ENCODE measurements at regions not wholly inside any gene's neighbourhood (a gene's known extent, or its start where the extent isn't known, plus 50 kb on each side); places are given as distances from the start of the nearest gene placed in this dataset.

DNA sequence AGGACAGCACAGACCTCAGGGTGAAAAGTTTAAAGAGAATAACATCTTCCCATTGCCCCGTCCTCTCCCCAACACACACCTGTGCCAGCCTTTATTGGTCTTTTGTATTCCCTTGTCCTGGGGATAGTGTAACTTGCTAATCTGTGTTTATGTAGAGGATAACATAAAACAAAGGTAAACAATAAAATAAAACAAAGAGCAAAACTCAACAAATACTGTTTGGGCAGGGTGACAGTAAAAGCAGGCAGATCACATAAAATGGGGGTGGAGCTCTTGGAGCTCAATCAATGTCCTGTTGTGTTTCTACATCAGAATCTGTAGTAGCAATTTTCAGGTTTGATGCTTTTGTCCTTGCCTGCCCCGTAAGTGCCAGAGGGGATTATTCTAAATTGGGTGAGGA, 1939.7 kb downstream of the TP53TG3F start:
- no peak for DNase-seq

GRCh38 chr16:35404273-35404672, 1944.9 kb downstream of the TP53TG3F start:
- DNase-seq, result no peak

- no peak for DNase-seq
Observed at GRCh38 chr16:35405526-35405925, 1946.1 kb downstream of the TP53TG3F start.

DNA sequence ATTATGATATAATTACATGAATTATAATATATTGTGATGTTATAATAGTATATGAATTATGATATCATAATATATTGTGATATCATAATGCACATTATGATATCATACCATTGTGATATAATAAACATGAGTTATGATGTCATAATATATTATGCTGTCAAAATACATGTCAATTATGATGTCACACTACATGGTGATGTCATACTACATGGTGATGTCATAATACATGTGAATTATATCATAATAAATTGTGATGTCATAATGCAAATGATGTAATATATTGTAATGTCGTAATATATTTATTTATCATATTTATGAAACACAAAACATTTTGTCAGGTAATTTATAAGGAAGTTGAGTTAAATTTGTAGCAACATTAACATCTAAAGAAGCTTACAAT, 1950.1 kb downstream of the TP53TG3F start:
- DNase-seq, result peak in 2 of 4 experiments; percentile 2 to 4

DNA sequence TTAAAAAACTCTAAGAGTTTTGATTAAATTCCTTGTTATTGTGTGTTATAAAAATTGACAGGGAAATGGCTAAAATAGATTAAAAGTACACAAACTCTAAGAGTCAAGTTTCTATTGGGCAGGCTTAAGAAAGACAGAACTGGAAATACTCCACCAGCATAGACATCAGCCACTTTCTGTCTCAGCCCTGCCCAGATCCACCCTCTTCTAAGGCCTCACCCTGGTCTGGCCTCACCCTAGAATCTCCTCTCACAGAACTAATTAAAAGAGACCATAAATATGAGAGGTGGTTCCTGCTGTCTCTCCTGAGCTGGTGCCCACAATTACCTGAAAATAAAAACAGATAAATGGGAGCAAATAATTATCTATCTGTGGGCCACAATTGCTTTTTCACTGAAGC, 1951.0 kb downstream of the TP53TG3F start:
- no peak for DNase-seq

GRCh38 chr16:35411156-35411555, 1951.7 kb downstream of the TP53TG3F start:
- no peak for DNase-seq

GRCh38 chr16:35414139-35414538, 1954.7 kb downstream of the TP53TG3F start:
- DNase-seq, result no peak

DNA sequence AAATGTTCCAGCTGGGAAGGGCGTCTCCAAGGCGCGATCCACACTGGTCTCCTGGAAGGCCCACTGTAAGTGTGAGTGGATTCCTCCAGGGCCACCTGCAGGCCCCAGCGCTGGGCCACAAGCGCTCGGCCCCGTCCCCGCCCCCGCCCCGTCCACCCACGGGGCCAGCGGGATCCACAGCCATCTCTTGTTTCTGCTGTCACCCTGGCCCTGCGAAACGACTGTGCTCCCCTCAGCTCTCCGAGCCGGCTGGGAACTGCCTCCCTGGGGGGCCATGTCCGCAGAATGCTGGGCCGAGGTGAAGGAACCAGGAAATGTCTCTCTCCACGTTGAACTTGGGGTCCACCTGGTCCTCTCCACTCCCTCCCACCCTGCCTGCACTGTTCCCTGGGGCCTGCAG, 1955.2 kb downstream of the TP53TG3F start:
- no peak for DNase-seq

- no peak for DNase-seq
Observed at GRCh38 chr16:35425270-35425669, 1965.9 kb downstream of the TP53TG3F start.

GRCh38 chr16:35431829-35432663, 1972.6 kb downstream of the TP53TG3F start:
- peak; percentile 2 to 36 (median 8) for DNase-seq

GRCh38 chr16:35440875-35441274, 1981.5 kb downstream of the TP53TG3F start:
- no peak for DNase-seq

- no peak for DNase-seq
Observed at GRCh38 chr16:35447010-35447558, 1987.7 kb downstream of the TP53TG3F start.

GRCh38 chr16:35449663-35450062, 1990.3 kb downstream of the TP53TG3F start:
- DNase-seq, result no peak

DNA sequence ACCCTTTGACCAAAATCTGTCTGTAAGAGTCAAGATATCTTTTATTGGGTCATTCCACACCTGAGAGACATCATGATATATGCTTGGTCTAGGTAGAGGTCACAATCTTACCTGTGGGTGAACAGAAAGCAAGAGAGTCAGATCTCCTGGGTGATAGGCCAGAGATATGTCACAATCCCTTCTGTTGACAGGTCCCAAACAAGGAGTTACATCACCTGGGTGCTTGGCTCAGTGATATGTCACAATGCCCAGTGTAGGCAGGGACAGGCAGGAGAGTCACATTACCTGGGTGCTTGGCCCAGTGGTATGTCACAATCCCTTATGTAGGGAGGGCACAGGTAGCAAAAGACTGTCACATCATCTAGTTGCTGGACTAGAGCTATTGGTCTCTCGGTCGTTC, 1991.2 kb downstream of the TP53TG3F start:
- no peak for DNase-seq

- DNase-seq, result no peak
Observed at GRCh38 chr16:35452471-35452870, 1993.1 kb downstream of the TP53TG3F start.

DNA sequence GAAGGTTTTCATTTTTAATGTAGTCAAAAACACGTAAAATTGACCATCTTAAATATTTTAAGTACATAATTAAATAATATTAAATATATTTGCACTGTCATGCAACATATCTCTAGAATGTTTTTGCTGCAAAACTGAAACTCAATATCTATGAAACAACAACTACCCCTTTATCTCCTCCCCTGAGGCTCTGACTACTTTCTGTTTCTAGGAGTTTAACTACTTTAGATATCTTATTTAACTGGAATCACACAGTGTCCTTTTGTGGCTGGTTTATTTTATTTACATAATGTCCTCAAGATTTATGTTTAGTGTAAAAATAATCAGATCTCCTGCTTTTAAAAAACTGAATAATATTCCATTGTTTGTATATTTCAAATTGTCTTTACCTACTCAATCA, 2003.9 kb downstream of the TP53TG3F start:
- DNase-seq, result no peak

DNA sequence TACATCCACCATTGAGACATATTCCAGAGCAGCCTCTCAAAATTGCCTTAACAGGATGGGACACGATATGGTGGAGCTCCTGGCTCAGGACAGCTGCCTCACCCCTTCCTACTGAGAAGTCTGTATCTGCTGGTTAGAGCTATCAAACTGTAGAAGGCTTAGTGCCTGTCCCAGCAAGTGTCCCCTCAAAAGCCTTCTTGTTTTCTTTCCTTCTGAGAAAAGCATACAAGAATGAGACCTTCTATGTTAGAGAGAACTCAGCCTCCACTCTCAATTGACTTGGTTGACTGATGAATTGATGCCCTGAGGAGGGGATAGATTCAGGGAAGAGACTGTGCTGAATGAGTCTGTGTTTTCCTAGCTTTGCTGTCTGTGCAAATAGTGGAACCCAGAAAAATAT, 2020.9 kb downstream of the TP53TG3F start:
- DNase-seq, result no peak

DNA sequence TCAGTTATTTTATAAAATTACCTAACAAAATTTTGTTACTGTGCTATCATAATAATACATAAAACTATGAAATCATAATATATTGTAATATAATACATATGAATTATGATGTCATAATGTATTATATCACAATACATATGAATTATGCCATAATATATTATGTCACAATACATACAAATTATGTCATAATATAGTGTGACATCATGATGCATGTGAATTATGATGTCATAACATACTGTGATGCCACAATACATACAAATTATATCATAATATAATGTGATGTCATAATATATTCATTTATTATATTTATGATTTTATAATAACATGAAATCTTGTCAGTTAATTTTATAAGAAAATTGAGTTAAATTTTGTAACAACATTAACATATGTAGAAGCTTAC, 2021.6 kb downstream of the TP53TG3F start:
- DNase-seq, result no peak

DNA sequence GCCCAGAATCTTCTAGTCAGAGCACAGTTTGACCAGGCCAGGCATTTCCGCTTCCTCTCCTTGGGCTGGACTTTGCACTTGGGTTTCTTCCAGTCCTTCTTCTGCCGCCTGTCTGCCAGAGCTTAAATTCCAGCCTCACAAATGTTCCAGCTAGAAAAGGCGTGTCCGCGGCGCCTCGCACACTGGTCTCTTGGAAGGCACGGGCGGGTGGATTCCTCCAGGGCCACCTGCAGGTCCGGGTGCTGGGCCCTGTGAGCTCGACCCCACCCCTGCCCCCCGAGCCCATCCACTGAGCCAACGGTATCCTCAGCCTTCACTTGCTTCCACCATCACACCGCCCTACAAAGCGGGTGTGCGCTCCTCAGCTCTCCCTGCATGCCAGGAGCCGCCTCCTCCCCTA, 2026.5 kb downstream of the TP53TG3F start:
- no peak for DNase-seq

GRCh38 chr16:35492225-35492624, 2032.8 kb downstream of the TP53TG3F start:
- no peak for DNase-seq

DNA sequence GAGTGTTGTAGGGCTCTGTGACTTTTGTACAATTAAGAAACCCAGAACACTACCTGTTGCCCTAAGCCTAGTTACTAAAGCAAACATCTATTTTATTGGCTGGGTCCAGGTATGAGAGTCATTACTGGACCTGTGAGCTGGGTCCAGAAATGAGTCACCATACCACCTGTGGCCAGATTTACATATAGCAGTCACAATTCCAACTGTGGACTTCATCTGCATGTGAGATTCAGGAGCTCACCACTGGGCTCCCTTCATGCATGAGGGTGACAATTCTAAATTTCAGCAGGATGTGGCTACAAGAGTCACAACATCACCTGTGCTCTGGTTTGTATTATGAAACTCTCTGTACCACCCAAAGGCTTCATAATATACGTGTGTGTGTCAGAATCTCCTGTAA, 2038.0 kb downstream of the TP53TG3F start:
- DNase-seq, result no peak

DNA sequence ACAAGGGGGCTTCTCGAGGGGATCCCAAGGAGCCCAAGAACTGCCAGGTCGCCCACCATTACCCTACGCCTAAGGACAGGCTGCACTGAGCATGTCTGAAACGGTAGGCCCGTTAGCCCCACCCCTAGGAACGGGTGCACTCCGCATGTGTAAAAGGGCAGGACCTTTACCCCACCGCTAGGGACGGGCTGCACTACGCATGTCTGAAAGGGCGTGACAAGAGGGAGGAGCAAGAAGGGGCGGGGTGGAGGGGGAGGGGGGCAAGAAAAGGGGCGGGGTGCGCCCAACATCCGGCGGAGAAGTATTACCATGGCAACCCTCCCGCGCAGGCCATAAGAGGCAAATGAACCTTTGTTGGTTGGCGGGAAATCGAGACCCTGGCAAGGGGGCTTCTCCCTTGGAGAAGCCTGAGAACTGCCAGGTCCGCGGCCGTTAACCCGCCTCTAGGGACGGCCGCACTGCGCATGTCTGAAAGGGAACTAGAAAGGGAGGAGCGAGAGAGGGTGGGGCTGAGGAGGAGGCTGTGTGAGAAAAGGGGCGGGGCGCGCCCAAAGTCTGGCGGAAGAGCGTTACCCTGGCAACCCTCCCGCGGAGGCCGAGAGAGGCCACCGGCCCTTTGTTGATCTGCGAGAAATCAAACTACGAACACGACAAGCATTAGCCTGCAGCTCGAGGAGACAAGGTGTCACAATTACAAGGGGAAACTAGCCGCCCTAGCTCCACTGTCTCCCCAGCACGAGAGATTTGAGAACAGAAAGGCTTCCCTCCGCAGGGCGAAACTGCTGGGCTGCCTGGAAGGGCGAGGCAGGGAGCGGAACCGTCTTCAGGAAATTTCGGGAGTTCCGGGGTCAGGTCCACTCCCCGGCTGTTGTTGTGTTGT, 2046.8 kb downstream of the TP53TG3F start:
- no peak for DNase-seq

DNA sequence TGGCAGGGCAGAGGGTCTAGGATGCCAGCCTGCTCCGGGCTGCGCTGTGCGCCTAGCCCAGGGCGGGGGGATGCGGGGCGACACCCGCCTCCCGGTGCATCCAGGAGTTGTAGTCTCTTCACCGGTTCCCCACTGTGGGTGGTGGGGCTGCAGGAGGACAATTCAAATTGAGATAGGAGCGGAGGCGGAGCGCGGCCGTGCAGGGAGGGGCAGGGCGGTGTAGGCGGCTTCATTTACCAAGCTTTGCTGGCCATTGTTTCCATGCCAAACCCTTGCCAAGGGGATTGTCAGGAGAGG, 2047.4 kb downstream of the TP53TG3F start:
- no peak for DNase-seq

GRCh38 chr16:35510701-35511100, 2051.3 kb downstream of the TP53TG3F start:
- no peak for DNase-seq
